ENCODE measurements at regions not wholly inside any gene's neighbourhood (a gene's known extent, or its start where the extent isn't known, plus 50 kb on each side); places are given as distances from the start of the nearest gene placed in this dataset.
"Not testable (repeated sequence)": the region's sequence is repeated elsewhere in the genome, so short reads cannot be mapped to it uniquely, and the experiment has no call there.

GRCh38 chr1:29920784-29921183 is 684.5 kb downstream of the PTPRU start:
- H3K9me3 Mint-ChIP-seq: no peaks in the 10 kb centered on the region

GRCh38 chr1:29920316-29920715 is 684.0 kb downstream of the PTPRU start:
- no peaks in the 10 kb centered on the region for H3K27me3 Mint-ChIP-seq (ENCODE audit: low read depth)
- no peak overlapping the region for H3K27ac Mint-ChIP-seq
- no peak for DNase-seq (ENCODE audit: low spot score)
- no peak overlapping the region for H3K4me3 Mint-ChIP-seq
- H3K4me1 Mint-ChIP-seq (ENCODE audit: low read depth): no peaks in the 10 kb centered on the region
- no peaks in the 10 kb centered on the region for H3K9me3 Mint-ChIP-seq
- H3K36me3 Mint-ChIP-seq (ENCODE audit: low read depth): no peaks in the 10 kb centered on the region

More at GRCh38 chr1:29920784-29921183, 684.5 kb downstream of the PTPRU start:
- DNase-seq (ENCODE audit: low spot score): no peak
- Mint-ChIP-seq H3K36me3 (ENCODE audit: low read depth) (no peaks in the 10 kb centered on the region), H3K4me1 (ENCODE audit: low read depth) (no peaks in the 10 kb centered on the region), H3K27ac (no peak overlapping the region), H3K4me3 (no peak overlapping the region), H3K27me3 (ENCODE audit: low read depth) (no peaks in the 10 kb centered on the region)

GRCh38 chr1:29919041-29919440 is 682.7 kb downstream of the PTPRU start:
- not testable (repeated sequence) for H3K27ac Mint-ChIP-seq; H3K36me3 Mint-ChIP-seq (ENCODE audit: low read depth); H3K27me3 Mint-ChIP-seq (ENCODE audit: low read depth); H3K4me3 Mint-ChIP-seq; H3K4me1 Mint-ChIP-seq (ENCODE audit: low read depth); H3K9me3 Mint-ChIP-seq; DNase-seq (ENCODE audit: low spot score)

- no peaks in the 10 kb centered on the region for H3K4me1 Mint-ChIP-seq (ENCODE audit: low read depth)
- no peak overlapping the region for H3K4me3 Mint-ChIP-seq
- H3K27ac Mint-ChIP-seq: no peak overlapping the region
- no peaks in the 10 kb centered on the region for H3K27me3 Mint-ChIP-seq (ENCODE audit: low read depth)
- H3K36me3 Mint-ChIP-seq (ENCODE audit: low read depth): no peaks in the 10 kb centered on the region
- no peak for DNase-seq (ENCODE audit: low spot score)
- H3K9me3 Mint-ChIP-seq: no peaks in the 10 kb centered on the region
Measured at GRCh38 chr1:29916656-29917369, 680.5 kb downstream of the PTPRU start.

GRCh38 chr1:29914936-29915335 is 678.6 kb downstream of the PTPRU start:
- H3K36me3 Mint-ChIP-seq (ENCODE audit: low read depth): no peaks in the 10 kb centered on the region
- no peaks in the 10 kb centered on the region for H3K4me1 Mint-ChIP-seq (ENCODE audit: low read depth)
- no peaks in the 10 kb centered on the region for H3K27me3 Mint-ChIP-seq (ENCODE audit: low read depth)
- no peak for DNase-seq (ENCODE audit: low spot score)
- H3K27ac Mint-ChIP-seq: no peak overlapping the region
- H3K4me3 Mint-ChIP-seq: no peak overlapping the region
- no peaks in the 10 kb centered on the region for H3K9me3 Mint-ChIP-seq

GRCh38 chr1:29912425-29912824 is 676.1 kb downstream of the PTPRU start:
- Mint-ChIP-seq H3K4me3 (no peak overlapping the region), H3K27ac (no peak overlapping the region), H3K4me1 (ENCODE audit: low read depth) (no peaks in the 10 kb centered on the region), H3K36me3 (ENCODE audit: low read depth) (no peaks in the 10 kb centered on the region), H3K27me3 (ENCODE audit: low read depth) (no peaks in the 10 kb centered on the region), H3K9me3 (no peaks in the 10 kb centered on the region)
- no peak for DNase-seq (ENCODE audit: low spot score)

- no peaks in the 10 kb centered on the region for H3K9me3 Mint-ChIP-seq
- no peaks in the 10 kb centered on the region for H3K4me1 Mint-ChIP-seq (ENCODE audit: low read depth)
- H3K27me3 Mint-ChIP-seq (ENCODE audit: low read depth): no peaks in the 10 kb centered on the region
- no peak overlapping the region for H3K4me3 Mint-ChIP-seq
- no peaks in the 10 kb centered on the region for H3K36me3 Mint-ChIP-seq (ENCODE audit: low read depth)
- no peak overlapping the region for H3K27ac Mint-ChIP-seq
- no peak for DNase-seq (ENCODE audit: low spot score)
Measured at GRCh38 chr1:29909962-29910361, 673.6 kb downstream of the PTPRU start.

- Mint-ChIP-seq H3K4me1 (ENCODE audit: low read depth) (no peaks in the 10 kb centered on the region), H3K4me3 (no peak overlapping the region), H3K36me3 (ENCODE audit: low read depth) (no peaks in the 10 kb centered on the region), H3K9me3 (no peaks in the 10 kb centered on the region), H3K27ac (no peak overlapping the region), H3K27me3 (ENCODE audit: low read depth) (no peaks in the 10 kb centered on the region)
- no peak for DNase-seq (ENCODE audit: low spot score)
Measured at GRCh38 chr1:29907596-29907995, 671.3 kb downstream of the PTPRU start.

- H3K4me3 Mint-ChIP-seq: no peak overlapping the region
- no peak overlapping the region for H3K27ac Mint-ChIP-seq
- H3K4me1 Mint-ChIP-seq (ENCODE audit: low read depth): no peaks in the 10 kb centered on the region
- peaks cover under 1% of the 10 kb centered on the region for H3K27me3 Mint-ChIP-seq (ENCODE audit: low read depth)
- DNase-seq (ENCODE audit: low spot score): no peak
- H3K36me3 Mint-ChIP-seq (ENCODE audit: low read depth): no peaks in the 10 kb centered on the region
- H3K9me3 Mint-ChIP-seq: no peaks in the 10 kb centered on the region
Measured at GRCh38 chr1:29906927-29907326, 670.6 kb downstream of the PTPRU start.

- no peak for DNase-seq (ENCODE audit: low spot score)
- no peak overlapping the region for H3K27ac Mint-ChIP-seq
Measured at GRCh38 chr1:29903548-29904166, 667.3 kb downstream of the PTPRU start.

GRCh38 chr1:29901624-29902325 is 665.5 kb downstream of the PTPRU start:
- H3K27ac Mint-ChIP-seq: no peak overlapping the region
- H3K36me3 Mint-ChIP-seq (ENCODE audit: low read depth): no peaks in the 10 kb centered on the region
- no peak for DNase-seq (ENCODE audit: low spot score)
- H3K9me3 Mint-ChIP-seq: no peaks in the 10 kb centered on the region
- no peak overlapping the region for H3K4me3 Mint-ChIP-seq
- no peaks in the 10 kb centered on the region for H3K4me1 Mint-ChIP-seq (ENCODE audit: low read depth)
- peaks cover 2% of the 10 kb centered on the region for H3K27me3 Mint-ChIP-seq (ENCODE audit: low read depth)

More at GRCh38 chr1:29903548-29904166, 667.3 kb downstream of the PTPRU start:
- Mint-ChIP-seq H3K4me1 (ENCODE audit: low read depth) (no peaks in the 10 kb centered on the region), H3K36me3 (ENCODE audit: low read depth) (no peaks in the 10 kb centered on the region), H3K9me3 (no peaks in the 10 kb centered on the region), H3K27me3 (ENCODE audit: low read depth) (peaks cover 2% of the 10 kb centered on the region), H3K4me3 (no peak overlapping the region)

GRCh38 chr1:29900712-29901111 is 664.4 kb downstream of the PTPRU start:
- no peak overlapping the region for H3K27ac Mint-ChIP-seq
- DNase-seq (ENCODE audit: low spot score): no peak
- no peaks in the 10 kb centered on the region for H3K36me3 Mint-ChIP-seq (ENCODE audit: low read depth)
- H3K9me3 Mint-ChIP-seq: no peaks in the 10 kb centered on the region
- no peaks in the 10 kb centered on the region for H3K4me1 Mint-ChIP-seq (ENCODE audit: low read depth)
- peaks cover 2% of the 10 kb centered on the region for H3K27me3 Mint-ChIP-seq (ENCODE audit: low read depth)
- H3K4me3 Mint-ChIP-seq: no peak overlapping the region

GRCh38 chr1:29900104-29900679 is 663.9 kb downstream of the PTPRU start:
- no peaks in the 10 kb centered on the region for H3K36me3 Mint-ChIP-seq (ENCODE audit: low read depth)
- no peak for DNase-seq (ENCODE audit: low spot score)
- no peaks in the 10 kb centered on the region for H3K4me1 Mint-ChIP-seq (ENCODE audit: low read depth)
- H3K27ac Mint-ChIP-seq: no peak overlapping the region
- peaks cover 2% of the 10 kb centered on the region for H3K27me3 Mint-ChIP-seq (ENCODE audit: low read depth)
- no peaks in the 10 kb centered on the region for H3K9me3 Mint-ChIP-seq
- no peak overlapping the region for H3K4me3 Mint-ChIP-seq
